Brain microvascular endothelial cell (primary cell): ENCODE measurements at regions not wholly inside any gene's neighbourhood (a gene's known extent, or its start where the extent isn't known, plus 50 kb on each side); places are given as distances from the start of the nearest gene placed in this dataset.
A peak's percentile ranks its signal among the peaks of the same experiment; 100 is the strongest.

ENCODE experiments used
- DNase-seq: peaks from one replicate; pipeline ENCODE4 v3.0.0-alpha.2; 2020
- H3K27ac ChIP-seq: fragments of 250-450 bp; sonication (Bioruptor Pico); 2 replicates; pipeline ENCODE4 v1.5.1; 2020; ENCODE audit warnings: mild to moderate bottlenecking, moderate library complexity
- H3K27me3 ChIP-seq: fragments of 250-450 bp; sonication (Bioruptor Pico); replicated peaks from 2 replicates; pipeline ENCODE4 v1.5.1; 2020; ENCODE audit warnings: mild to moderate bottlenecking
- H3K36me3 ChIP-seq: fragments of 250-450 bp; sonication (Bioruptor Pico); replicated peaks from 2 replicates; pipeline ENCODE4 v1.5.1; 2020; ENCODE audit warnings: mild to moderate bottlenecking
- H3K4me3 ChIP-seq: 2 replicates; pipeline ENCODE4 v1.5.1; 2011; ENCODE audit warnings: low read depth, mild to moderate bottlenecking, control low read depth, low read length, moderate library complexity
- CTCF ChIP-seq: IDR thresholded peaks from 2 replicates; pipeline ENCODE4 v1.5.1; 2011; ENCODE audit warnings: low read depth, mild to moderate bottlenecking, moderate library complexity, low read length, control low read depth, inconsistent platforms; ENCODE audit errors: missing control alignments
- in situ Hi-C: cut with HindIII; loops from 2 replicates; pipeline ENCODE4 v1.10.0; 2017; ENCODE audit warnings: low sequenced_read_pairs, low pct_ligation_motif_present

- Histone ChIP-seq H3K4me3 (no peak overlapping the region), H3K27ac (no peak overlapping the region), H3K36me3 (no peaks in the 10 kb centered on the region), H3K27me3 (no peaks in the 10 kb centered on the region)
- DNase-seq, result no peak
- in situ Hi-C loops, result loop anchor here (25.0 kb wide), 1 partner anchor 645 kb away; no protein-coding TSS in a partner anchor
- TF ChIP-seq CTCF, result no peak
Observed at GRCh38 chr4:177032341-177032740, 239.6 kb upstream of the VEGFC start.

GRCh38 chr4:177033135-177033534, 240.4 kb upstream of the VEGFC start:
- H3K4me3 ChIP-seq, result no peak overlapping the region
- no peak for DNase-seq
- TF ChIP-seq CTCF, result peak; percentile 53
- H3K27ac ChIP-seq, result no peak overlapping the region
- no peaks in the 10 kb centered on the region for H3K36me3 ChIP-seq
- no peaks in the 10 kb centered on the region for H3K27me3 ChIP-seq
- in situ Hi-C loops, result loop anchor here (25.0 kb wide), 1 partner anchor 646 kb away; no protein-coding TSS in a partner anchor

GRCh38 chr4:177033632-177034031, 240.9 kb upstream of the VEGFC start:
- DNase-seq, result no peak
- H3K27ac ChIP-seq, result no peak overlapping the region
- no peak for TF ChIP-seq CTCF
- H3K27me3 ChIP-seq, result no peaks in the 10 kb centered on the region
- no peak overlapping the region for H3K4me3 ChIP-seq
- no peaks in the 10 kb centered on the region for H3K36me3 ChIP-seq
- in situ Hi-C loops, result loop anchor here (25.0 kb wide), 1 partner anchor 646 kb away; no protein-coding TSS in a partner anchor

- in situ Hi-C loops, result loop anchor here (25.0 kb wide), 1 partner anchor 654 kb away; no protein-coding TSS in a partner anchor
- no peak overlapping the region for H3K4me3 ChIP-seq
- H3K27me3 ChIP-seq, result no peaks in the 10 kb centered on the region
- no peaks in the 10 kb centered on the region for H3K36me3 ChIP-seq
- no peak for DNase-seq
- no peak for TF ChIP-seq CTCF
- no peak overlapping the region for H3K27ac ChIP-seq
Observed at GRCh38 chr4:177041356-177041755, 248.6 kb upstream of the VEGFC start.

GRCh38 chr4:177047070-177047850, 254.5 kb upstream of the VEGFC start:
- no peaks in the 10 kb centered on the region for H3K36me3 ChIP-seq
- no peak overlapping the region for H3K27ac ChIP-seq
- peak; percentile 52 for DNase-seq

More at GRCh38 chr4:177047070-177047850, 254.5 kb upstream of the VEGFC start:
- TF ChIP-seq CTCF, result peak; percentile 85
- no peaks in the 10 kb centered on the region for H3K27me3 ChIP-seq
- H3K4me3 ChIP-seq, result no peak overlapping the region
- in situ Hi-C loops, result loop anchor here (25.0 kb wide), 1 partner anchor 660 kb away; no protein-coding TSS in a partner anchor
